ENCODE measurements at regions not wholly inside any gene's neighbourhood (a gene's known extent, or its start where the extent isn't known, plus 50 kb on each side); places are given as distances from the start of the nearest gene placed in this dataset.

GRCh38 chr17:17398188-17398942, 78.4 kb upstream of the MED9 start:
- no peak for DNase-seq (ENCODE audit: low read depth in 2 of 3, low spot score in 1 of 3)

GRCh38 chr17:17398943-17399926, 77.6 kb upstream of the MED9 start:
- DNase-seq (ENCODE audit: low read depth in 2 of 3, low spot score in 1 of 3) = no peak

- DNase-seq (ENCODE audit: low read depth in 2 of 3, low spot score in 1 of 3) = no peak
Measured at GRCh38 chr17:17400070-17400469, 76.7 kb upstream of the MED9 start.

GRCh38 chr17:17400566-17401184, 76.1 kb upstream of the MED9 start:
- DNase-seq (ENCODE audit: low read depth in 2 of 3, low spot score in 1 of 3) = no peak

- DNase-seq (ENCODE audit: low read depth in 2 of 3, low spot score in 1 of 3) = no peak
Measured at GRCh38 chr17:17401271-17401781, 75.5 kb upstream of the MED9 start.

- DNase-seq (ENCODE audit: low read depth in 2 of 3, low spot score in 1 of 3) = no peak
Measured at GRCh38 chr17:17402558-17402957, 74.2 kb upstream of the MED9 start.

GRCh38 chr17:17403065-17403464, 73.7 kb upstream of the MED9 start:
- DNase-seq (ENCODE audit: low read depth in 2 of 3, low spot score in 1 of 3) = no peak

GRCh38 chr17:17403899-17404576, 72.8 kb upstream of the MED9 start:
- DNase-seq (ENCODE audit: low read depth in 2 of 3, low spot score in 1 of 3) = no peak

- no peak for DNase-seq (ENCODE audit: low read depth in 2 of 3, low spot score in 1 of 3)
Measured at GRCh38 chr17:17405673-17406072, 71.1 kb upstream of the MED9 start.

- no peak for DNase-seq (ENCODE audit: low read depth in 2 of 3, low spot score in 1 of 3)
Measured at GRCh38 chr17:17406225-17406624, 70.6 kb upstream of the MED9 start.

- DNase-seq (ENCODE audit: low read depth in 2 of 3, low spot score in 1 of 3) = no peak
Measured at GRCh38 chr17:17408236-17408794, 68.5 kb upstream of the MED9 start.

- no peak for DNase-seq (ENCODE audit: low read depth in 2 of 3, low spot score in 1 of 3)
Measured at GRCh38 chr17:17410357-17410756, 66.4 kb upstream of the MED9 start.

- DNase-seq (ENCODE audit: low read depth in 2 of 3, low spot score in 1 of 3) = no peak
Measured at GRCh38 chr17:17411692-17412091, 65.1 kb upstream of the MED9 start.

- no peak for DNase-seq (ENCODE audit: low read depth in 2 of 3, low spot score in 1 of 3)
Measured at GRCh38 chr17:17412326-17412725, 64.5 kb upstream of the MED9 start.

GRCh38 chr17:17413215-17413792, 63.5 kb upstream of the MED9 start:
- no peak for DNase-seq (ENCODE audit: low read depth in 2 of 3, low spot score in 1 of 3)

- no peak for DNase-seq (ENCODE audit: low read depth in 2 of 3, low spot score in 1 of 3)
Measured at GRCh38 chr17:17413821-17414220, 63.0 kb upstream of the MED9 start.

GRCh38 chr17:17414341-17414805, 62.4 kb upstream of the MED9 start:
- DNase-seq (ENCODE audit: low read depth in 2 of 3, low spot score in 1 of 3) = no peak

- no peak for DNase-seq (ENCODE audit: low read depth in 2 of 3, low spot score in 1 of 3)
Measured at GRCh38 chr17:17415006-17415405, 61.8 kb upstream of the MED9 start.

- peak in 1 of 3 donors; percentile 41 for DNase-seq (ENCODE audit: low read depth in 2 of 3, low spot score in 1 of 3)
Measured at GRCh38 chr17:17416007-17416399, 60.8 kb upstream of the MED9 start.
